DOHH2 (cell line): ENCODE measurements at regions not wholly inside any gene's neighbourhood (a gene's known extent, or its start where the extent isn't known, plus 50 kb on each side); places are given as distances from the start of the nearest gene placed in this dataset.

Experiments
- EZH2phosphoT487 ChIP-seq: fragments of 200-600 bp; sonication (generic); IDR thresholded peaks from 2 replicates; pipeline ENCODE4 v1.6.1; 2017; ENCODE audit warnings: borderline replicate concordance, mild to moderate bottlenecking, antibody characterized with exemption, low read length, moderate library complexity, mixed read lengths
- TF ChIP-seq, protein P1 (sequence below): fragments of 200-600 bp; sonication (generic); IDR thresholded peaks from one replicate; pipeline ENCODE4 v1.5.1; 2014; ENCODE audit warnings: antibody characterized with exemption, mild to moderate bottlenecking, low read depth, low read length; ENCODE audit not compliant: poor library complexity, severe bottlenecking

DNA sequence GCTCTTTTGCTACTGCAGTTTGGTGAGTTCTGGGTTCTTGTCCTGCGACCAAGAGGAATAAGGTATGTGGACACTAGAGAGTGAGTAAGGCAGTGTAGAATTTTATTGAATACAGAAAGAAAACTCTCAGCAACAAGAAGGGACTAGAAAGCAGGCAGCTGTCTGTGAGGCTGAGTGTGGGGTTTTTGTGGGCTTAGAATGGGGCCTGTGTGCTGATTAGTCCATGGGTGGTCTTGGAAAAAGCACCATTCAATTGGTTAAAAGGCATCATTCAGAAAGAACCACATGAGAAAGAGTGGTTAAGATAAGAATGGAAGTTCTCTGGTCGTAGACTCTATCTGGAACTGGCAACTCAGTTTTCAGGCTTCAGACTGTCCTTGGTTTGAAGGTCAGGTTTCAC is 298.8 kb downstream of the TGFB2 start:
- TF ChIP-seq, protein P1, sequence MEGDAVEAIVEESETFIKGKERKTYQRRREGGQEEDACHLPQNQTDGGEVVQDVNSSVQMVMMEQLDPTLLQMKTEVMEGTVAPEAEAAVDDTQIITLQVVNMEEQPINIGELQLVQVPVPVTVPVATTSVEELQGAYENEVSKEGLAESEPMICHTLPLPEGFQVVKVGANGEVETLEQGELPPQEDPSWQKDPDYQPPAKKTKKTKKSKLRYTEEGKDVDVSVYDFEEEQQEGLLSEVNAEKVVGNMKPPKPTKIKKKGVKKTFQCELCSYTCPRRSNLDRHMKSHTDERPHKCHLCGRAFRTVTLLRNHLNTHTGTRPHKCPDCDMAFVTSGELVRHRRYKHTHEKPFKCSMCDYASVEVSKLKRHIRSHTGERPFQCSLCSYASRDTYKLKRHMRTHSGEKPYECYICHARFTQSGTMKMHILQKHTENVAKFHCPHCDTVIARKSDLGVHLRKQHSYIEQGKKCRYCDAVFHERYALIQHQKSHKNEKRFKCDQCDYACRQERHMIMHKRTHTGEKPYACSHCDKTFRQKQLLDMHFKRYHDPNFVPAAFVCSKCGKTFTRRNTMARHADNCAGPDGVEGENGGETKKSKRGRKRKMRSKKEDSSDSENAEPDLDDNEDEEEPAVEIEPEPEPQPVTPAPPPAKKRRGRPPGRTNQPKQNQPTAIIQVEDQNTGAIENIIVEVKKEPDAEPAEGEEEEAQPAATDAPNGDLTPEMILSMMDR, result no peak
- no peak for TF ChIP-seq EZH2phosphoT487
